ENCODE measurements at regions not wholly inside any gene's neighbourhood (a gene's known extent, or its start where the extent isn't known, plus 50 kb on each side); places are given as distances from the start of the nearest gene placed in this dataset.

GRCh38 chr1:178034676-178035075, 59.2 kb upstream of the RASAL2 start:
- H3K9me3 ChIP-seq: no peaks in the 10 kb centered on the region
- DNase-seq: no peak
- CTCF ChIA-PET: interaction anchor here (1.5 kb wide), 1 partner anchor 467 kb away, joined by 3 read pairs; no protein-coding TSS in a partner anchor
- H3K9ac ChIP-seq: no peak overlapping the region
- no peaks in the 10 kb centered on the region for H3K27me3 ChIP-seq (ENCODE audit: insufficient read depth)
- H3K4me1 ChIP-seq (ENCODE audit: control insufficient read depth in 1 of 2, insufficient read depth in 2 of 2, low read depth in 1 of 2, low read length in 1 of 2): no peaks in the 10 kb centered on the region
- H3F3A ChIP-seq (replicated peaks; ENCODE audit: insufficient read depth): no peaks in the 10 kb centered on the region
- POLR2A ChIA-PET: no interaction called here
- WGBS (ENCODE audit: low lambda C conversion rate): 58% methylated on average over 2 of the region's 2 CpGs
- TF ChIP-seq GATA2 (CRISPR knock-in tag; IDR thresholded peaks at IDR 0.05) (no peak), RXRA (IDR thresholded peaks at IDR 0.05; ENCODE audit: borderline replicate concordance, low read depth) (no peak), FOXJ3 (CRISPR knock-in tag; IDR thresholded peaks at IDR 0.05) (no peak), EP300 (IDR thresholded peaks at IDR 0.05; ENCODE audit: borderline replicate concordance in 1 of 2, low read depth in 1 of 2, low read length in 1 of 2) (no peak), RCOR1 (IDR thresholded peaks at IDR 0.05; ENCODE audit: low read length) (no peak), POLR2AphosphoS5 (IDR thresholded peaks at IDR 0.05; ENCODE audit: low read depth, low read length) (no peak), RFX5 (IDR thresholded peaks at IDR 0.05; ENCODE audit: low read length) (no peak), FOSL2 (IDR thresholded peaks at IDR 0.05; ENCODE audit: borderline replicate concordance, low read depth) (no peak), ZBTB33 (IDR thresholded peaks at IDR 0.05; ENCODE audit: borderline replicate concordance, low read depth) (no peak), YY1 (IDR thresholded peaks at IDR 0.05; ENCODE audit: low read depth) (no peak), GABPA (IDR thresholded peaks at IDR 0.05; ENCODE audit: low read depth) (no peak), TAF1 (IDR thresholded peaks at IDR 0.05; ENCODE audit: borderline replicate concordance, low read depth, low read length) (no peak), PBX3 (IDR thresholded peaks at IDR 0.05) (no peak), CHD2 (IDR thresholded peaks at IDR 0.05; ENCODE audit: low read length, partially characterized antibody) (no peak), MXI1 (IDR thresholded peaks at IDR 0.05; ENCODE audit: low read depth, low read length) (no peak), MEF2A (IDR thresholded peaks at IDR 0.05; ENCODE audit: borderline replicate concordance, low read depth) (no peak), ELF1 (IDR thresholded peaks at IDR 0.05) (no peak)
- TF ChIP-seq, protein P1, sequence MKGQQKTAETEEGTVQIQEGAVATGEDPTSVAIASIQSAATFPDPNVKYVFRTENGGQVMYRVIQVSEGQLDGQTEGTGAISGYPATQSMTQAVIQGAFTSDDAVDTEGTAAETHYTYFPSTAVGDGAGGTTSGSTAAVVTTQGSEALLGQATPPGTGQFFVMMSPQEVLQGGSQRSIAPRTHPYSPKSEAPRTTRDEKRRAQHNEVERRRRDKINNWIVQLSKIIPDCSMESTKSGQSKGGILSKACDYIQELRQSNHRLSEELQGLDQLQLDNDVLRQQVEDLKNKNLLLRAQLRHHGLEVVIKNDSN (IDR thresholded peaks at IDR 0.05; ENCODE audit: borderline replicate concordance, low read depth): no peak
- TF ChIP-seq, protein P2, sequence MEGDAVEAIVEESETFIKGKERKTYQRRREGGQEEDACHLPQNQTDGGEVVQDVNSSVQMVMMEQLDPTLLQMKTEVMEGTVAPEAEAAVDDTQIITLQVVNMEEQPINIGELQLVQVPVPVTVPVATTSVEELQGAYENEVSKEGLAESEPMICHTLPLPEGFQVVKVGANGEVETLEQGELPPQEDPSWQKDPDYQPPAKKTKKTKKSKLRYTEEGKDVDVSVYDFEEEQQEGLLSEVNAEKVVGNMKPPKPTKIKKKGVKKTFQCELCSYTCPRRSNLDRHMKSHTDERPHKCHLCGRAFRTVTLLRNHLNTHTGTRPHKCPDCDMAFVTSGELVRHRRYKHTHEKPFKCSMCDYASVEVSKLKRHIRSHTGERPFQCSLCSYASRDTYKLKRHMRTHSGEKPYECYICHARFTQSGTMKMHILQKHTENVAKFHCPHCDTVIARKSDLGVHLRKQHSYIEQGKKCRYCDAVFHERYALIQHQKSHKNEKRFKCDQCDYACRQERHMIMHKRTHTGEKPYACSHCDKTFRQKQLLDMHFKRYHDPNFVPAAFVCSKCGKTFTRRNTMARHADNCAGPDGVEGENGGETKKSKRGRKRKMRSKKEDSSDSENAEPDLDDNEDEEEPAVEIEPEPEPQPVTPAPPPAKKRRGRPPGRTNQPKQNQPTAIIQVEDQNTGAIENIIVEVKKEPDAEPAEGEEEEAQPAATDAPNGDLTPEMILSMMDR (IDR thresholded peaks at IDR 0.05): no peak
- TF ChIP-seq, protein P3, sequence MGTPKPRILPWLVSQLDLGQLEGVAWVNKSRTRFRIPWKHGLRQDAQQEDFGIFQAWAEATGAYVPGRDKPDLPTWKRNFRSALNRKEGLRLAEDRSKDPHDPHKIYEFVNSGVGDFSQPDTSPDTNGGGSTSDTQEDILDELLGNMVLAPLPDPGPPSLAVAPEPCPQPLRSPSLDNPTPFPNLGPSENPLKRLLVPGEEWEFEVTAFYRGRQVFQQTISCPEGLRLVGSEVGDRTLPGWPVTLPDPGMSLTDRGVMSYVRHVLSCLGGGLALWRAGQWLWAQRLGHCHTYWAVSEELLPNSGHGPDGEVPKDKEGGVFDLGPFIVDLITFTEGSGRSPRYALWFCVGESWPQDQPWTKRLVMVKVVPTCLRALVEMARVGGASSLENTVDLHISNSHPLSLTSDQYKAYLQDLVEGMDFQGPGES (IDR thresholded peaks at IDR 0.05; ENCODE audit: low read depth, low read length): no peak
- H3K79me2 ChIP-seq (ENCODE audit: insufficient read depth): no peaks in the 10 kb centered on the region
- no peaks in the 10 kb centered on the region for H4K20me1 ChIP-seq (ENCODE audit: insufficient read depth)
- H3K9me2 ChIP-seq: no peaks in the 10 kb centered on the region
- no peaks in the 10 kb centered on the region for H3K36me3 ChIP-seq (replicated peaks in 1 of 2; ENCODE audit: control insufficient read depth in 1 of 2, insufficient read depth in 2 of 2, low read length in 1 of 2)
- no peak overlapping the region for H3K4me3 ChIP-seq (ENCODE audit: low read depth in 2 of 2, low read length in 1 of 2)
- H2AFZ ChIP-seq (ENCODE audit: low read depth): no peak overlapping the region
- no peak overlapping the region for H3K27ac ChIP-seq (ENCODE audit: low read depth in 2 of 2, low read length in 1 of 2)
- H3K4me2 ChIP-seq: no peak overlapping the region
